GM21360 (cell line): ENCODE measurements at regions not wholly inside any gene's neighbourhood (a gene's known extent, or its start where the extent isn't known, plus 50 kb on each side); places are given as distances from the start of the nearest gene placed in this dataset.
"Not testable (repeated sequence)": the region's sequence is repeated elsewhere in the genome, so short reads cannot be mapped to it uniquely, and the experiment has no call there.

Experiments used
- ATAC-seq: cut with Tn5 transposase; IDR thresholded peaks from one replicate; pipeline ENCODE4 v1.9.1; 2021; ENCODE audit warnings: mild to moderate bottlenecking, moderate library complexity; ENCODE audit not compliant: unreplicated experiment

- ATAC-seq: not testable (repeated sequence)
Observed at GRCh38 chr11:116667318-116667717, 105.5 kb downstream of the BUD13 start.

GRCh38 chr11:116666673-116667249, 106.0 kb downstream of the BUD13 start:
- ATAC-seq: not testable (repeated sequence)

GRCh38 chr11:116665523-116665922, 107.3 kb downstream of the BUD13 start:
- ATAC-seq: no peak

GRCh38 chr11:116661056-116661455, 111.7 kb downstream of the BUD13 start:
- ATAC-seq: no peak

GRCh38 chr11:116660011-116660410, 112.8 kb downstream of the BUD13 start:
- no peak for ATAC-seq

GRCh38 chr11:116658876-116659535, 113.8 kb downstream of the BUD13 start:
- ATAC-seq: no peak

- no peak for ATAC-seq
Observed at GRCh38 chr11:116657842-116658825, 114.7 kb downstream of the BUD13 start.

- ATAC-seq: no peak
Observed at GRCh38 chr11:116656011-116656410, 116.8 kb downstream of the BUD13 start.

- no peak for ATAC-seq
Observed at GRCh38 chr11:116654526-116654925, 118.3 kb downstream of the BUD13 start.

GRCh38 chr11:116653206-116653605, 119.6 kb downstream of the BUD13 start:
- no peak for ATAC-seq

GRCh38 chr11:116651737-116652237, 121.0 kb downstream of the BUD13 start:
- ATAC-seq: no peak

- no peak for ATAC-seq
Observed at GRCh38 chr11:116651098-116651736, 121.6 kb downstream of the BUD13 start.

- no peak for ATAC-seq
Observed at GRCh38 chr11:116650052-116650451, 122.7 kb downstream of the BUD13 start.

- no peak for ATAC-seq
Observed at GRCh38 chr11:116649268-116649667, 123.5 kb downstream of the BUD13 start.

- ATAC-seq: no peak
Observed at GRCh38 chr11:116648247-116649174, 124.3 kb downstream of the BUD13 start.

GRCh38 chr11:116647305-116648080, 125.3 kb downstream of the BUD13 start:
- no peak for ATAC-seq

- ATAC-seq: no peak
Observed at GRCh38 chr11:116646191-116646590, 126.6 kb downstream of the BUD13 start.

GRCh38 chr11:116644941-116645305, 127.9 kb downstream of the BUD13 start:
- no peak for ATAC-seq
